ENCODE measurements at regions not wholly inside any gene's neighbourhood (a gene's known extent, or its start where the extent isn't known, plus 50 kb on each side); places are given as distances from the start of the nearest gene placed in this dataset.

DNA sequence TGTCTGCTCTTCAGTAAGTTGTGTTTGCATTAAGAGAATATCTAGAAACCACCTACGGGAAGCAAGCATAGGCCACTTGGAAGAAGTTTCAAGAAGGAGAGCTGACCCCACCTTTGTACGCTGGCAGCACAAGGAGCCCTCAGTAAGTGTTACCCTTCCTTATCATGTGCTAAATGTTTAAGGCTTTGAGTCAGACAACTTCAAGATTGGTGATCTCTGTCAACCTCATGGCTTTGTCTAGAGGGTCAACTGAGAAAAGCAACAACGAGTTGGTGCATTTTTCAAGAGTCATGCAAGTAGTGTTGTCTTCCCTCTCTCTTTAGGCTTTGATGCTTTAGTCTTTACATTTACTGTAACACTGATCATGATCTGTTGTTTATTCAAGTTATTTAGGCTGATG, 53.2 kb upstream of the SPTLC3 start (continued):
- no peak for TF ChIP-seq ARID4B (CRISPR knock-in tag; IDR thresholded peaks at IDR 0.05; ENCODE audit: borderline replicate concordance)

DNA sequence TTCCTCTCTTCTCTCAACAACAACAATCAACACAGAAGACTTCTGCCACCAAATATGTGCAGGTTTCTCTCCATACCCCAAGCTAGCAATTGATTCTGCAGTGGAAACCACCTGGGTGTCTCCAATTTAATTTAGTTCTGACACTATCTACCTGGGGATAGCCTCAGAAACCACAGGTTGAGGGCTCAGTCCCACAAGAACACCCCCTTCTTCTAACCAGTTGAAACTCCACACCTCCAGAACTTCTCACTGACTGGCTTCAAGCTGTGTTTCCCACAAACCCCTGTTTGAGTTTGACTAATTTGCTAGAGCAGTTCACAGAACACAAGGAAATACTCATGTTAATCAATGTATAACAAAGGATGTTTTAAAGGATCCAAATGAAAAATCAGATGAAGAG, 52.5 kb upstream of the SPTLC3 start:
- POLR2A ChIA-PET = no interaction called here
- ATAC-seq = no peak
- H3K9me3 Mint-ChIP-seq = peaks cover 7% of the 10 kb centered on the region; the same call in 1 of the 2 replicates
- H3K27ac Mint-ChIP-seq = no peak overlapping the region
- DNase-seq (ENCODE audit: low spot score) = no peak
- H3K4me1 Mint-ChIP-seq = no peaks in the 10 kb centered on the region
- H3K4me3 Mint-ChIP-seq = no peak overlapping the region
- H3K27me3 Mint-ChIP-seq (ENCODE audit: low read depth) = no peaks in the 10 kb centered on the region
- CTCF ChIA-PET = no interaction called here
- TF ChIP-seq PRRX2 (CRISPR knock-in tag; IDR thresholded peaks at IDR 0.05) = no peak
- TF ChIP-seq MLX (CRISPR knock-in tag; IDR thresholded peaks at IDR 0.05) = no peak
- TF ChIP-seq, protein P1, sequence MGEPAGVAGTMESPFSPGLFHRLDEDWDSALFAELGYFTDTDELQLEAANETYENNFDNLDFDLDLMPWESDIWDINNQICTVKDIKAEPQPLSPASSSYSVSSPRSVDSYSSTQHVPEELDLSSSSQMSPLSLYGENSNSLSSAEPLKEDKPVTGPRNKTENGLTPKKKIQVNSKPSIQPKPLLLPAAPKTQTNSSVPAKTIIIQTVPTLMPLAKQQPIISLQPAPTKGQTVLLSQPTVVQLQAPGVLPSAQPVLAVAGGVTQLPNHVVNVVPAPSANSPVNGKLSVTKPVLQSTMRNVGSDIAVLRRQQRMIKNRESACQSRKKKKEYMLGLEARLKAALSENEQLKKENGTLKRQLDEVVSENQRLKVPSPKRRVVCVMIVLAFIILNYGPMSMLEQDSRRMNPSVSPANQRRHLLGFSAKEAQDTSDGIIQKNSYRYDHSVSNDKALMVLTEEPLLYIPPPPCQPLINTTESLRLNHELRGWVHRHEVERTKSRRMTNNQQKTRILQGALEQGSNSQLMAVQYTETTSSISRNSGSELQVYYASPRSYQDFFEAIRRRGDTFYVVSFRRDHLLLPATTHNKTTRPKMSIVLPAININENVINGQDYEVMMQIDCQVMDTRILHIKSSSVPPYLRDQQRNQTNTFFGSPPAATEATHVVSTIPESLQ (CRISPR knock-in tag; IDR thresholded peaks at IDR 0.05) = no peak
- TF ChIP-seq E2F1 (CRISPR knock-in tag; IDR thresholded peaks at IDR 0.05) = no peak
- no peak for TF ChIP-seq SP1 (CRISPR knock-in tag; conservative IDR thresholded peaks at IDR 0.05)
- TF ChIP-seq, protein P2, sequence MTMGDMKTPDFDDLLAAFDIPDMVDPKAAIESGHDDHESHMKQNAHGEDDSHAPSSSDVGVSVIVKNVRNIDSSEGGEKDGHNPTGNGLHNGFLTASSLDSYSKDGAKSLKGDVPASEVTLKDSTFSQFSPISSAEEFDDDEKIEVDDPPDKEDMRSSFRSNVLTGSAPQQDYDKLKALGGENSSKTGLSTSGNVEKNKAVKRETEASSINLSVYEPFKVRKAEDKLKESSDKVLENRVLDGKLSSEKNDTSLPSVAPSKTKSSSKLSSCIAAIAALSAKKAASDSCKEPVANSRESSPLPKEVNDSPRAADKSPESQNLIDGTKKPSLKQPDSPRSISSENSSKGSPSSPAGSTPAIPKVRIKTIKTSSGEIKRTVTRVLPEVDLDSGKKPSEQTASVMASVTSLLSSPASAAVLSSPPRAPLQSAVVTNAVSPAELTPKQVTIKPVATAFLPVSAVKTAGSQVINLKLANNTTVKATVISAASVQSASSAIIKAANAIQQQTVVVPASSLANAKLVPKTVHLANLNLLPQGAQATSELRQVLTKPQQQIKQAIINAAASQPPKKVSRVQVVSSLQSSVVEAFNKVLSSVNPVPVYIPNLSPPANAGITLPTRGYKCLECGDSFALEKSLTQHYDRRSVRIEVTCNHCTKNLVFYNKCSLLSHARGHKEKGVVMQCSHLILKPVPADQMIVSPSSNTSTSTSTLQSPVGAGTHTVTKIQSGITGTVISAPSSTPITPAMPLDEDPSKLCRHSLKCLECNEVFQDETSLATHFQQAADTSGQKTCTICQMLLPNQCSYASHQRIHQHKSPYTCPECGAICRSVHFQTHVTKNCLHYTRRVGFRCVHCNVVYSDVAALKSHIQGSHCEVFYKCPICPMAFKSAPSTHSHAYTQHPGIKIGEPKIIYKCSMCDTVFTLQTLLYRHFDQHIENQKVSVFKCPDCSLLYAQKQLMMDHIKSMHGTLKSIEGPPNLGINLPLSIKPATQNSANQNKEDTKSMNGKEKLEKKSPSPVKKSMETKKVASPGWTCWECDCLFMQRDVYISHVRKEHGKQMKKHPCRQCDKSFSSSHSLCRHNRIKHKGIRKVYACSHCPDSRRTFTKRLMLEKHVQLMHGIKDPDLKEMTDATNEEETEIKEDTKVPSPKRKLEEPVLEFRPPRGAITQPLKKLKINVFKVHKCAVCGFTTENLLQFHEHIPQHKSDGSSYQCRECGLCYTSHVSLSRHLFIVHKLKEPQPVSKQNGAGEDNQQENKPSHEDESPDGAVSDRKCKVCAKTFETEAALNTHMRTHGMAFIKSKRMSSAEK (CRISPR knock-in tag; IDR thresholded peaks at IDR 0.05; ENCODE audit: borderline replicate concordance) = no peak
- H3K36me3 Mint-ChIP-seq = no peaks in the 10 kb centered on the region

DNA sequence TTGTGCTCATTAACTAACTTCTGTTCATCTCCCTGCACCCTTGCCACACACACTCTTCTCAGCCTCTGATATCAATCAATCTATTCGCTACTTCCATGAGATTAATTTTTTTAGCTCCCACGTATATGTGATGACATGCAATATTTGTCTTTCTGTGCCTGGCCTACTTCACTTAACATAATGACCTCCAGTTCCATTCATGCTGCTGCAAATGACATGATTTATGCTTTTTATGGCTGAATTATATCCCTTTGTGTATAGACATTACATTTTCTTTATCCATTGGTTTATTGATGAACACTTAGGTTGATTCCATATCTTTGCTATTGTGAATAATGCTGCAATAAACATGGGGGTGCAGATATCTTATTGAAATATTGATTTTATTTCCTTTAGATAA, 50.8 kb upstream of the SPTLC3 start:
- H3K27me3 Mint-ChIP-seq (ENCODE audit: low read depth) = no peaks in the 10 kb centered on the region
- H3K36me3 Mint-ChIP-seq = no peaks in the 10 kb centered on the region
- no peak overlapping the region for H3K4me3 Mint-ChIP-seq
- ATAC-seq = no peak
- no peak overlapping the region for H3K27ac Mint-ChIP-seq
- ChIA-PET CTCF (no interaction called here), POLR2A (no interaction called here)
- peaks cover 7% of the 10 kb centered on the region; the same call in 1 of the 2 replicates for H3K9me3 Mint-ChIP-seq
- TF ChIP-seq GTF2I (CRISPR knock-in tag; conservative IDR thresholded peaks at IDR 0.05) = no peak
- TF ChIP-seq CBFB (CRISPR knock-in tag; IDR thresholded peaks at IDR 0.05; ENCODE audit: low read depth) = no peak
- no peak for TF ChIP-seq PRRX2 (CRISPR knock-in tag; IDR thresholded peaks at IDR 0.05)
- 0 out of 2 replicates have a peak, but pooled peaks cover under 1% of the 10 kb centered on the region for H3K4me1 Mint-ChIP-seq
- DNase-seq (ENCODE audit: low spot score) = no peak

Measured in WTC11 (cell line).